HFFc6 (cell line): ENCODE measurements at regions not wholly inside any gene's neighbourhood (a gene's known extent, or its start where the extent isn't known, plus 50 kb on each side); places are given as distances from the start of the nearest gene placed in this dataset.
A peak's percentile ranks its signal among the peaks of the same experiment; 100 is the strongest.

Experiments used
- DNase-seq: peaks from one replicate; pipeline ENCODE4 v3.0.0-alpha.2; 2018
- H3K27ac Mint-ChIP-seq: 2 replicates; pipeline ENCODE4 v1.8.0; 2020; ENCODE audit warnings: mild to moderate bottlenecking, mixed read lengths
- H3K27me3 Mint-ChIP-seq: 2 replicates; pipeline ENCODE4 v1.8.0; 2021; ENCODE audit warnings: mild to moderate bottlenecking, moderate library complexity, mixed read lengths; ENCODE audit not compliant: insufficient read depth
- H3K36me3 Mint-ChIP-seq: 2 replicates; pipeline ENCODE4 v1.8.0; 2021; ENCODE audit warnings: low read depth, mixed read lengths
- H3K4me1 Mint-ChIP-seq: 2 replicates; pipeline ENCODE4 v1.8.0; 2020; ENCODE audit warnings: low read depth, mixed read lengths
- H3K4me3 Mint-ChIP-seq: 2 replicates; pipeline ENCODE4 v1.8.0; 2020; ENCODE audit warnings: mild to moderate bottlenecking, moderate library complexity, mixed read lengths
- H3K9me3 Mint-ChIP-seq: 2 replicates; pipeline ENCODE4 v1.8.0; 2020; ENCODE audit warnings: mild to moderate bottlenecking, mixed read lengths
- CTCF ChIP-seq: fragments of 200-600 bp; sonication (generic); IDR thresholded peaks from 2 replicates; pipeline ENCODE4 v1.5.0; 2021; ENCODE audit warnings: antibody characterized with exemption, mild to moderate bottlenecking

GRCh38 chr6:11434565-11435326 lies 102.8 kb upstream of the TMEM170B start:
- Mint-ChIP-seq H3K36me3 (no peaks in the 10 kb centered on the region), H3K9me3 (no peaks in the 10 kb centered on the region), H3K4me1 (peaks cover 72% of the 10 kb centered on the region), H3K27ac (peak overlapping the region; percentile 80), H3K27me3 (no peaks in the 10 kb centered on the region), H3K4me3 (peak overlapping the region; percentile 44)
- no peak for TF ChIP-seq CTCF
- DNase-seq: peak; percentile 46

- Mint-ChIP-seq H3K27me3 (no peaks in the 10 kb centered on the region), H3K27ac (peak overlapping the region; percentile 80), H3K4me3 (peak overlapping the region; percentile 57), H3K4me1 (peaks cover 81% of the 10 kb centered on the region), H3K9me3 (no peaks in the 10 kb centered on the region), H3K36me3 (no peaks in the 10 kb centered on the region)
- TF ChIP-seq CTCF: no peak
- no peak for DNase-seq
Measured at GRCh38 chr6:11433860-11434259, 103.7 kb upstream of the TMEM170B start.

GRCh38 chr6:11432713-11433450 lies 104.7 kb upstream of the TMEM170B start:
- H3K4me1 Mint-ChIP-seq: peaks cover 84% of the 10 kb centered on the region
- peak overlapping the region; percentile 65 for H3K4me3 Mint-ChIP-seq

GRCh38 chr6:11432091-11432490 lies 105.5 kb upstream of the TMEM170B start:
- H3K36me3 Mint-ChIP-seq: no peaks in the 10 kb centered on the region
- TF ChIP-seq CTCF: no peak
- DNase-seq: no peak
- H3K9me3 Mint-ChIP-seq: no peaks in the 10 kb centered on the region
- peaks cover 88% of the 10 kb centered on the region for H3K4me1 Mint-ChIP-seq
- H3K4me3 Mint-ChIP-seq: 0 out of 2 replicates have a peak overlapping the region, but pooled peaks have one; percentile 11
- peak overlapping the region; percentile 80 for H3K27ac Mint-ChIP-seq
- no peaks in the 10 kb centered on the region for H3K27me3 Mint-ChIP-seq

More at GRCh38 chr6:11432713-11433450, 104.7 kb upstream of the TMEM170B start:
- peak; percentile 87 for DNase-seq
- Mint-ChIP-seq H3K27ac (peak overlapping the region; percentile 80), H3K36me3 (no peaks in the 10 kb centered on the region), H3K27me3 (no peaks in the 10 kb centered on the region), H3K9me3 (no peaks in the 10 kb centered on the region)
- TF ChIP-seq CTCF: no peak

GRCh38 chr6:11431455-11431937 lies 106.1 kb upstream of the TMEM170B start:
- Mint-ChIP-seq H3K4me1 (peaks cover 93% of the 10 kb centered on the region), H3K36me3 (no peaks in the 10 kb centered on the region), H3K9me3 (no peaks in the 10 kb centered on the region), H3K27me3 (no peaks in the 10 kb centered on the region), H3K4me3 (peak overlapping the region; percentile 25; the same call in 1 of the 2 replicates), H3K27ac (peak overlapping the region; percentile 80)
- DNase-seq: no peak
- TF ChIP-seq CTCF: no peak
